GM21528 (cell line): ENCODE measurements at regions not wholly inside any gene's neighbourhood (a gene's known extent, or its start where the extent isn't known, plus 50 kb on each side); places are given as distances from the start of the nearest gene placed in this dataset.
"Not testable (repeated sequence)": the region's sequence is repeated elsewhere in the genome, so short reads cannot be mapped to it uniquely, and the experiment has no call there.

Experiments used
- ATAC-seq: cut with Tn5 transposase; IDR thresholded peaks from one replicate; pipeline ENCODE4 v1.9.1; 2021; ENCODE audit warnings: mild to moderate bottlenecking, moderate library complexity; ENCODE audit not compliant: unreplicated experiment, low FRiP score

- ATAC-seq: no peak
These were observed 81.8 kb upstream of the MAP3K1 start for GRCh38 chr5:56733580-56733979.

GRCh38 chr5:56732121-56732520 lies 83.2 kb upstream of the MAP3K1 start:
- ATAC-seq: no peak

- not testable (repeated sequence) for ATAC-seq
These were observed 83.9 kb upstream of the MAP3K1 start for GRCh38 chr5:56731473-56731872.

GRCh38 chr5:56729488-56729887 lies 85.9 kb upstream of the MAP3K1 start:
- ATAC-seq: no peak

GRCh38 chr5:56725711-56726411 lies 89.5 kb upstream of the MAP3K1 start:
- ATAC-seq: no peak

GRCh38 chr5:56724857-56725256 lies 90.5 kb upstream of the MAP3K1 start:
- not testable (repeated sequence) for ATAC-seq

GRCh38 chr5:56722317-56722716 lies 93.0 kb upstream of the MAP3K1 start:
- no peak for ATAC-seq

GRCh38 chr5:56717253-56717987 lies 97.9 kb upstream of the MAP3K1 start:
- no peak for ATAC-seq

- no peak for ATAC-seq
These were observed 99.4 kb upstream of the MAP3K1 start for GRCh38 chr5:56715986-56716385.

- no peak for ATAC-seq
These were observed 102.3 kb upstream of the MAP3K1 start for GRCh38 chr5:56712895-56713591.

- no peak for ATAC-seq
These were observed 104.3 kb upstream of the MAP3K1 start for GRCh38 chr5:56710826-56711590.

GRCh38 chr5:56706504-56706903 lies 108.8 kb upstream of the MAP3K1 start:
- ATAC-seq: no peak

- no peak for ATAC-seq
These were observed 110.1 kb upstream of the MAP3K1 start for GRCh38 chr5:56705217-56705616.

GRCh38 chr5:56703952-56704351 lies 111.4 kb upstream of the MAP3K1 start:
- no peak for ATAC-seq

- no peak for ATAC-seq
These were observed 114.6 kb upstream of the MAP3K1 start for GRCh38 chr5:56700711-56701110.

GRCh38 chr5:56699538-56699937 lies 115.8 kb upstream of the MAP3K1 start:
- ATAC-seq: no peak

- no peak for ATAC-seq
These were observed 116.6 kb upstream of the MAP3K1 start for GRCh38 chr5:56698463-56699381.

GRCh38 chr5:56696900-56697299 lies 118.4 kb upstream of the MAP3K1 start:
- no peak for ATAC-seq

- no peak for ATAC-seq
These were observed 122.1 kb upstream of the MAP3K1 start for GRCh38 chr5:56693220-56693579.
